Esophagus muscularis mucosa (tissue), 3 donors: ENCODE measurements at regions not wholly inside any gene's neighbourhood (a gene's known extent, or its start where the extent isn't known, plus 50 kb on each side); places are given as distances from the start of the nearest gene placed in this dataset.

Source experiments
- CTCF ChIP-seq, 3 experiments: fragments of 200-600 bp in 2 of 3; fragments of 450-650 bp in 1 of 3; sonication (generic) in 2 of 3; IDR thresholded peaks; one replicate each; pipeline ENCODE4 v1.5.1; 2017 to 2019; ENCODE audit warnings: antibody characterized with exemption in 3 of 3, mild to moderate bottlenecking in 2 of 3, moderate library complexity in 1 of 3
- POLR2A ChIP-seq: fragments of 450-650 bp; IDR thresholded peaks from one replicate; pipeline ENCODE4 v1.6.1; 2017; ENCODE audit warnings: antibody characterized with exemption, moderate library complexity, mild to moderate bottlenecking, low read depth
- POLR2AphosphoS5 ChIP-seq, 2 donors: sonication (generic); formaldehyde crosslinking; IDR thresholded peaks; one replicate each; pipeline ENCODE4 v1.6.1; 2017; ENCODE audit warnings: antibody characterized with exemption in 2 of 2

DNA sequence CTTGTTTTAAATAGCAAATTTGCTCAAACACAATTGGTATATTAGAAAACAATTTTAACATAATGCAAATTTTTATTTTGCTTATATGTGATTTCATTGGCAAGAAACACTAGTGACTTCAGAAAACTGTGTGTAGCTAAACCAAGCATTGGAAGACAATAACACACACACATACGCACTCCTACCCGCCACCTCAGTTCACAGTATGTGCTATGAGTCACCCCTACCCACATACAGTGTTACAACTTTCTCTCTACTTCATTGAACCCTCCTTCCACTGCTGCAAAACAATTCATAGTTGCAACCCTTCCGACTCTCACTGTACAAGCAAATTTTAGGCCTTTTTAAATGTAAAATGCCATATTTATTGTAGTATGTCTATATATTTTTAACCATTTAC is 119.9 kb upstream of the THSD7A start:
- TF ChIP-seq CTCF (IDR thresholded peaks at IDR 0.05) (no peak), POLR2A (no peak), POLR2AphosphoS5 (IDR thresholded peaks at IDR 0.05) (no peak)
